ENCODE measurements at regions not wholly inside any gene's neighbourhood (a gene's known extent, or its start where the extent isn't known, plus 50 kb on each side); places are given as distances from the start of the nearest gene placed in this dataset.

DNA sequence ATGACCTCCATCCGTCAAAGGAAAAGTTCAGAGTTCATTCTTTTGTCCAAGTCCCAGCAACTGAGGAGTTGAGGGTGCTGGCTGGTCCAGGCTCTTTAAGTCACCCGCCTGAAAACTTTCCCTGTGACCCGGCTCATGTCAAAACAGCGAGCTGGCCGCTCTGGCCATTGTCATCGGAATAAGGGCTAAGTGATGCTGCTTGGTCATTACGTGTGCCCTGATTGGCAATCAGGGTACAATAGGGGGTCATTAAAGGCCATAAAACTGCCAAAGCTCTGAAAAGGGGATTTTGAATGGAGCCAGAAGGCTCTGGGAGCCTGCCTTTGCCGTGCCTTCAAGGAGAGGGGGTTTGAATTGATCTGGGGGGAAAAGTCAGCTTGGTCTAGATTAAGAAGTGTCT, 88.5 kb upstream of the IRX3 start:
- no peak overlapping the region for H3K4me3 Mint-ChIP-seq
- no peaks in the 10 kb centered on the region for H3K36me3 ChIP-seq (ENCODE audit: control insufficient read depth, insufficient read depth, low read length)
- H3K9me3 ChIP-seq (ENCODE audit: control insufficient read depth in 2 of 2, low read length in 2 of 2): no peaks in the 10 kb centered on the region
- H3K36me3 Mint-ChIP-seq: no peaks in the 10 kb centered on the region
- H3K27ac ChIP-seq (ENCODE audit: insufficient read depth, low read length, poor library complexity, severe bottlenecking): no peak overlapping the region
- H3K27me3 Mint-ChIP-seq: peaks cover 34% of the 10 kb centered on the region
- no peaks in the 10 kb centered on the region for H3K4me1 Mint-ChIP-seq
- H3K4me1 ChIP-seq (ENCODE audit: control insufficient read depth, insufficient read depth, low read length, poor library complexity, severe bottlenecking): no peaks in the 10 kb centered on the region
- DNase-seq (no peak), ATAC-seq (ENCODE audit: low read depth in 2 of 2) (no peak)
- H3K4me3 ChIP-seq (ENCODE audit: low read depth, low read length): no peak overlapping the region
- H3K27me3 ChIP-seq (ENCODE audit: control insufficient read depth, insufficient read depth, low read length): peaks cover 4% of the 10 kb centered on the region
- H3K27ac Mint-ChIP-seq: no peak overlapping the region
- H3K9me3 Mint-ChIP-seq: peaks cover 2 to 13% (median 7%) of the 10 kb centered on the region in 7 donors

- peaks cover 0 to 12% (median 4%) of the 10 kb centered on the region in 7 donors for H3K9me3 Mint-ChIP-seq
- H3K27ac Mint-ChIP-seq: no peak overlapping the region
- no peak for ATAC-seq (ENCODE audit: low read depth in 2 of 2)
- Histone ChIP-seq H3K27ac (ENCODE audit: insufficient read depth, low read length, poor library complexity, severe bottlenecking) (no peak overlapping the region), H3K36me3 (ENCODE audit: control insufficient read depth, insufficient read depth, low read length) (no peaks in the 10 kb centered on the region), H3K4me1 (ENCODE audit: control insufficient read depth, insufficient read depth, low read length, poor library complexity, severe bottlenecking) (no peaks in the 10 kb centered on the region), H3K27me3 (ENCODE audit: control insufficient read depth, insufficient read depth, low read length) (peaks cover 4% of the 10 kb centered on the region), H3K4me3 (ENCODE audit: low read depth, low read length) (no peak overlapping the region), H3K9me3 (ENCODE audit: control insufficient read depth in 2 of 2, low read length in 2 of 2) (no peaks in the 10 kb centered on the region)
- peaks cover 34% of the 10 kb centered on the region for H3K27me3 Mint-ChIP-seq
- no peak for DNase-seq
- no peak overlapping the region for H3K4me3 Mint-ChIP-seq
- no peaks in the 10 kb centered on the region for H3K4me1 Mint-ChIP-seq
- no peaks in the 10 kb centered on the region for H3K36me3 Mint-ChIP-seq
These were observed 87.2 kb upstream of the IRX3 start for GRCh38 chr16:54373534-54374520.

DNA sequence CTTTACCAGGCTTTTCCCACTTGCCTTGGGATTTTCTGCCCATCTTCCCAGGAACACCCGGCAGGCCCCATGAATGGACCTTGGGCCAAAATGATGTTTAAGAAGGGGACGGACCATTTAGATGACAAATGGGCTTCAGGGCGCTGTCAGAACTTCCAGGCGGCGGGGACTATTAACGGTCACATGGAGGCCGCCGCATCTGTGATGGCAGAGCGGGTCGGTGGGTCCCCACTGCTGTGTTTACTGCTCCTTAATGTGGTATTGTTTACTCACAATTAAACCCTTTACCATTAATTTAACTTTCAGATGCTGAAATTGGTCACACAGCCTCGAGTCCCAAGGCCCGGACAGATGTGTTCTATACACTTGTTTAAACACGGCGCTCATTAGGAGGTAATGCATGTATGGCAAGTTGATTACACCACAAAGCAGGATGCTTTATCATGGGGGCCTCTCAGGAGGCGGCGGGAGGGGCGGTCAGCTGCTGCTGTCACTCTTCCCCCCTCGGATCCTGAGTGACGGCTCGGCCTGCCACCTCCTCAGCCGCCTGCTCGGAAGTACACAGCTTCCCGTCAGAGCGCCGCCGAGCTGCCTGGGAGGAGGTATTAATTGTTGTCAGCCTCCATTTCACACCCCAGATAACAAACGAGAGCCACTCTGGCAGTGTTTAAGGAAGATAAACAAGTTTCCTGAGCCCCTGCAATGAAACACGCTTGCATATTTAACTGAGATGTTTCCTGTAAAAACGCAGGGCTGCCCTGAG, 83.9 kb upstream of the IRX3 start:
- no peak overlapping the region for H3K27ac ChIP-seq (ENCODE audit: insufficient read depth, low read length, poor library complexity, severe bottlenecking)
- peaks cover 27% of the 10 kb centered on the region for H3K27me3 Mint-ChIP-seq
- no peaks in the 10 kb centered on the region for H3K9me3 ChIP-seq (ENCODE audit: control insufficient read depth in 2 of 2, low read length in 2 of 2)
- H3K4me3 ChIP-seq (ENCODE audit: low read depth, low read length): no peak overlapping the region
- H3K9me3 Mint-ChIP-seq: peaks cover 0 to 5% (median 0%) of the 10 kb centered on the region in 7 donors
- H3K36me3 Mint-ChIP-seq: no peaks in the 10 kb centered on the region
- H3K36me3 ChIP-seq (ENCODE audit: control insufficient read depth, insufficient read depth, low read length): no peaks in the 10 kb centered on the region
- H3K4me3 Mint-ChIP-seq: no peak overlapping the region
- H3K4me1 ChIP-seq (ENCODE audit: control insufficient read depth, insufficient read depth, low read length, poor library complexity, severe bottlenecking): no peaks in the 10 kb centered on the region
- ATAC-seq (ENCODE audit: low read depth in 2 of 2) (no peak), DNase-seq (no peak)
- H3K27me3 ChIP-seq (ENCODE audit: control insufficient read depth, insufficient read depth, low read length): peaks cover 2% of the 10 kb centered on the region
- H3K27ac Mint-ChIP-seq: no peak overlapping the region
- H3K4me1 Mint-ChIP-seq: no peaks in the 10 kb centered on the region

DNA sequence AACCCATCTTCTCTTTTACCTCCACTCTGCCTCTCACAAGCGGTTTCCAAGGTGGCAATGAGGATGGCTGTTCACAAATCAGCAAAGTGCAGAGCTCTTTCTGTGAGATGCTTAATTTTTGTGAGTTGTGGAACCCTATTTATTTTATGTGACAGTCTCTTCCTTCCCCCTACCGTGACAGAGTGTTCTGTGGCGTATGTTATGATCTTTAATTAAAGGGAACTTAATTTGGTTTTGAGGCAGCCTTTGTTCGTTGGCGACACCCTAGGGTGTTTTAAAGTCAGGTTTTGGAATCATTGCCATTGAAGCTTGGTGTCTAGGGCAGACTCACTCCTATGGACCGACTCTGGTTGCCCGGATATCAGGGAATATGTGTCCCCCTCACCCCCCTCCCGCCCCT, 83.3 kb upstream of the IRX3 start:
- Histone ChIP-seq H3K27ac (ENCODE audit: insufficient read depth, low read length, poor library complexity, severe bottlenecking) (no peak overlapping the region), H3K36me3 (ENCODE audit: control insufficient read depth, insufficient read depth, low read length) (no peaks in the 10 kb centered on the region), H3K4me1 (ENCODE audit: control insufficient read depth, insufficient read depth, low read length, poor library complexity, severe bottlenecking) (no peaks in the 10 kb centered on the region), H3K4me3 (ENCODE audit: low read depth, low read length) (no peak overlapping the region), H3K27me3 (ENCODE audit: control insufficient read depth, insufficient read depth, low read length) (peaks cover 2% of the 10 kb centered on the region), H3K9me3 (ENCODE audit: control insufficient read depth in 2 of 2, low read length in 2 of 2) (no peaks in the 10 kb centered on the region)
- H3K27me3 Mint-ChIP-seq: peaks cover 21% of the 10 kb centered on the region
- H3K27ac Mint-ChIP-seq: no peak overlapping the region
- H3K4me3 Mint-ChIP-seq: no peak overlapping the region
- DNase-seq: no peak
- no peaks in the 10 kb centered on the region for H3K4me1 Mint-ChIP-seq
- peaks cover 0 to 1% (median 0%) of the 10 kb centered on the region in 7 donors for H3K9me3 Mint-ChIP-seq
- no peaks in the 10 kb centered on the region for H3K36me3 Mint-ChIP-seq
- no peak for ATAC-seq (ENCODE audit: low read depth in 2 of 2)

DNA sequence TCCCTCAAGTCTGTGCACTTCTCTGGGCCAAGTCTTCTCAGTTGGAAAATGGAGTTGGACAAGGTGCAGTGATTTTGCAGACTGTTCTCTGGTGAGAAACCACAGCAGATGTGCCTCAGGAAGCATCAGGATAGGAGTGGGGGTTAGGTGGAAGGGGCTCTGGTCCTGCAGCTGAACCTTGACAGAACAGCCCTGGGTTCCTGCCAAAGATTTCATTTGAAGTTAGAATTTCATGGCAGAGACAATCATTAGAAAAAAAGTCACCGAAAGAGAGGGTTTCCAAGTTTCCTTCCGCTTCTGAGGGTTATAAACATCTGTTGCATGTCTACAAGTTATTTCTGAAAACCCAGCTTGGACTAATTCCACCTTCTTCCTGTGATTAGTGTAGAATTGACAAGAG, 80.4 kb upstream of the IRX3 start:
- Mint-ChIP-seq H3K4me1 (peaks cover 0 to 2% (median 0%) of the 10 kb centered on the region in 4 donors), H3K4me3 (no peak overlapping the region), H3K27ac (peak overlapping the region in 1 of 3 donors; percentile 55), H3K27me3 (peaks cover 22% of the 10 kb centered on the region), H3K9me3 (no peaks in the 10 kb centered on the region), H3K36me3 (no peaks in the 10 kb centered on the region)
- Histone ChIP-seq H3K4me1 (ENCODE audit: control insufficient read depth, insufficient read depth, low read length, poor library complexity, severe bottlenecking) (no peaks in the 10 kb centered on the region), H3K9me3 (ENCODE audit: control insufficient read depth in 2 of 2, low read length in 2 of 2) (no peaks in the 10 kb centered on the region), H3K36me3 (ENCODE audit: control insufficient read depth, insufficient read depth, low read length) (no peaks in the 10 kb centered on the region), H3K4me3 (ENCODE audit: low read depth, low read length) (no peak overlapping the region), H3K27me3 (ENCODE audit: control insufficient read depth, insufficient read depth, low read length) (peaks cover 3% of the 10 kb centered on the region), H3K27ac (ENCODE audit: insufficient read depth, low read length, poor library complexity, severe bottlenecking) (no peak overlapping the region)
- DNase-seq (no peak), ATAC-seq (ENCODE audit: low read depth in 2 of 2) (no peak)

DNA sequence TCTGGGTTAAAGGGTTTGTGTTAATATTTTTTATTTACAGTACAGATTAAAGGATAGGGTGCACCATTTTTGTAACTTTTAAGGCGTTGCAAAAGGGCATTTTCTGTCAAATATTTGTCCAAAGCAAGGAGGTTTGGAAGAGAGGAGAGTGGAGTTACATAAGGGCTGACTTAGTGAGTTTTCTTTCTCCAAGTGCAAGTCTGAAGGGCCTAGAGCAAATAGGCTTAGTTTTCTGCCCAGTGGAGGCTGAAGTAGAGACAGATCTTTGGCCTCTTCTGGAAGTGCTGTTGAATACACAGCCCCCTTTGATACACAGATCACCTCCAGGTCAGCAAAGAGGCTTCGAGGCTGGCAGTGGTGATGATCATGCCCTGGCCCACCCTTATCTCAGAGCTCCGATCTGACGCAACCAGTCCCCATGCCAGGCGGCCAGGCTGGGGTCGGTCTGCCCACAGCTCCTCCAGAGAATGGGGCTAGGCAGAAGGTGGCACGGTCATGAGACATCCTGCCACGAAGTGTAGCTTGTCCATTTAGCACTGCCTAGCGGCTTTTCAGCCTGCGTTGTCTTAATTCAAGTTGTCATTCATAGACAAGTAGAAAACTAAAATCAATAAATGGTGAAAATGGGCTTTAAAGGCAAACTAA, 79.5 kb upstream of the IRX3 start:
- H3K36me3 ChIP-seq (ENCODE audit: control insufficient read depth, insufficient read depth, low read length): no peaks in the 10 kb centered on the region
- Mint-ChIP-seq H3K9me3 (peaks cover 0 to 2% (median 0%) of the 10 kb centered on the region in 7 donors), H3K4me3 (no peak overlapping the region), H3K27me3 (peaks cover 16% of the 10 kb centered on the region), H3K36me3 (no peaks in the 10 kb centered on the region), H3K4me1 (peaks cover 0 to 2% (median 0%) of the 10 kb centered on the region in 4 donors), H3K27ac (no peak overlapping the region)
- no peaks in the 10 kb centered on the region for H3K9me3 ChIP-seq (ENCODE audit: control insufficient read depth in 2 of 2, low read length in 2 of 2)
- H3K27ac ChIP-seq (ENCODE audit: insufficient read depth, low read length, poor library complexity, severe bottlenecking): no peak overlapping the region
- no peak for DNase-seq
- H3K4me1 ChIP-seq (ENCODE audit: control insufficient read depth, insufficient read depth, low read length, poor library complexity, severe bottlenecking): no peaks in the 10 kb centered on the region
- ATAC-seq (ENCODE audit: low read depth in 2 of 2): no peak
- H3K27me3 ChIP-seq (ENCODE audit: control insufficient read depth, insufficient read depth, low read length): peaks cover 3% of the 10 kb centered on the region
- no peak overlapping the region for H3K4me3 ChIP-seq (ENCODE audit: low read depth, low read length)

- Histone ChIP-seq H3K27me3 (ENCODE audit: control insufficient read depth, insufficient read depth, low read length) (peaks cover 3% of the 10 kb centered on the region), H3K36me3 (ENCODE audit: control insufficient read depth, insufficient read depth, low read length) (no peaks in the 10 kb centered on the region), H3K4me3 (ENCODE audit: low read depth, low read length) (no peak overlapping the region), H3K9me3 (ENCODE audit: control insufficient read depth in 2 of 2, low read length in 2 of 2) (no peaks in the 10 kb centered on the region), H3K27ac (ENCODE audit: insufficient read depth, low read length, poor library complexity, severe bottlenecking) (no peak overlapping the region), H3K4me1 (ENCODE audit: control insufficient read depth, insufficient read depth, low read length, poor library complexity, severe bottlenecking) (no peaks in the 10 kb centered on the region)
- peaks cover 0 to 2% (median 0%) of the 10 kb centered on the region in 4 donors for H3K4me1 Mint-ChIP-seq
- no peak overlapping the region for H3K27ac Mint-ChIP-seq
- peaks cover 0 to 2% (median 0%) of the 10 kb centered on the region in 7 donors for H3K9me3 Mint-ChIP-seq
- H3K4me3 Mint-ChIP-seq: no peak overlapping the region
- no peaks in the 10 kb centered on the region for H3K36me3 Mint-ChIP-seq
- peaks cover 20% of the 10 kb centered on the region for H3K27me3 Mint-ChIP-seq
- no peak for ATAC-seq (ENCODE audit: low read depth in 2 of 2)
- DNase-seq: no peak
These were observed 77.2 kb upstream of the IRX3 start for GRCh38 chr16:54363766-54364165.

All from CD4-positive, CD25-positive, alpha-beta regulatory T cell (primary cell).